ENCODE measurements at regions not wholly inside any gene's neighbourhood (a gene's known extent, or its start where the extent isn't known, plus 50 kb on each side); places are given as distances from the start of the nearest gene placed in this dataset.

DNA sequence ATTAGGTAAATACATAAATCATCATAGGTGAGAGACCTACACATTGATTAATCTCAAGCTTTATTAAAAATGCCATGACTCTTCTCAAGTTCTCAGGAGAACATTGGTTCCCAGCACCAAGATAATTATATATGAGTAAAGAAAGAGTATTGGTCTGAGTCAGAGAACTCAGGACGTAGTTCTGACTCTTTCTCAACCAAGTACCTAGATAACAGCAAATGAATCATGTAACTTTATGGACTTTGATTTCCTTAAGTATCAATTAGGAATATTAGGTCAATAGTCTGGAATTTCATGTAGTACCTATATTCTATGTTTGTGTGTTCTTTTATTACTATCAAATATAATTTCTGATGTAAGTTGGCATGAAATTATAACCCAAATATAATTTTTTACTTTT is 409.9 kb downstream of the GABRG1 start:
- TF ChIP-seq EP300 (IDR thresholded peaks at IDR 0.05; ENCODE audit: low read depth), result no peak
- no peak for TF ChIP-seq POLR2A (IDR thresholded peaks at IDR 0.05)
- no peak for TF ChIP-seq POLR2AphosphoS5 (IDR thresholded peaks at IDR 0.05)
- TF ChIP-seq, protein P1, sequence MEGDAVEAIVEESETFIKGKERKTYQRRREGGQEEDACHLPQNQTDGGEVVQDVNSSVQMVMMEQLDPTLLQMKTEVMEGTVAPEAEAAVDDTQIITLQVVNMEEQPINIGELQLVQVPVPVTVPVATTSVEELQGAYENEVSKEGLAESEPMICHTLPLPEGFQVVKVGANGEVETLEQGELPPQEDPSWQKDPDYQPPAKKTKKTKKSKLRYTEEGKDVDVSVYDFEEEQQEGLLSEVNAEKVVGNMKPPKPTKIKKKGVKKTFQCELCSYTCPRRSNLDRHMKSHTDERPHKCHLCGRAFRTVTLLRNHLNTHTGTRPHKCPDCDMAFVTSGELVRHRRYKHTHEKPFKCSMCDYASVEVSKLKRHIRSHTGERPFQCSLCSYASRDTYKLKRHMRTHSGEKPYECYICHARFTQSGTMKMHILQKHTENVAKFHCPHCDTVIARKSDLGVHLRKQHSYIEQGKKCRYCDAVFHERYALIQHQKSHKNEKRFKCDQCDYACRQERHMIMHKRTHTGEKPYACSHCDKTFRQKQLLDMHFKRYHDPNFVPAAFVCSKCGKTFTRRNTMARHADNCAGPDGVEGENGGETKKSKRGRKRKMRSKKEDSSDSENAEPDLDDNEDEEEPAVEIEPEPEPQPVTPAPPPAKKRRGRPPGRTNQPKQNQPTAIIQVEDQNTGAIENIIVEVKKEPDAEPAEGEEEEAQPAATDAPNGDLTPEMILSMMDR (IDR thresholded peaks at IDR 0.05), result no peak
- WGBS, 2 donors (ENCODE audit: low coverage in 1 of 2), result 53 to 88% methylated on average over 1 of the region's 1 CpG
- H3K27ac ChIP-seq, result no peak overlapping the region
- DNase-seq, result no peak
- no peak overlapping the region for H3K4me3 ChIP-seq
- H3K27me3 ChIP-seq, result no peaks in the 10 kb centered on the region
- in situ Hi-C loops (cut with MboI; ENCODE audit: low pct_ligation_motif_present in 1 of 4, low pct_unique_long_range_greater_than_20kb in 1 of 4, low sequenced_read_pairs in 3 of 4) (no loop called here), intact Hi-C loops (cut with DNase I; ENCODE audit: low total_unique reads) (no loop called here)
- H3K9me3 ChIP-seq, result no peaks in the 10 kb centered on the region
- no peaks in the 10 kb centered on the region for H3K4me1 ChIP-seq
- H3K36me3 ChIP-seq, result no peaks in the 10 kb centered on the region

DNA sequence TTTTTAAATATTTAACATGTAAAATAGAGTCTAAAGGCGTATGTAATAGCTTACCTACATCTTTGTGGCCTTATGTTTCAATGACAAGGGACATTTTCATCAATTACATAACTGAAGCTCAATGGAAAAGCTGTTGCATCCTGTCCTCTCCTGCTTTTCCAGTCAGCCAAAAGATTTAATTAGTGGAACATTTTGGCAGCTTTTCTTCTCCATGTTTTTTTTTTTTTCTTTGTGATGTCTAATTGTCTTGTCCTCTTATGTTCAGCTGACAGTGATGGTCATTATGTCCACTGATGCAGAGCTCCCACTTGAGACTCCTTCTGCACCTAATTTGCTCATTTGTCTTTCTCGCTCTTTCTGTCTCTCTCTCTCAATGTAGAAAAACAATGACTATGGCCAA is 422.2 kb downstream of the GABRG1 start:
- TF ChIP-seq POLR2A (IDR thresholded peaks at IDR 0.05) (no peak), EP300 (IDR thresholded peaks at IDR 0.05; ENCODE audit: low read depth) (no peak), POLR2AphosphoS5 (IDR thresholded peaks at IDR 0.05) (no peak)
- TF ChIP-seq, protein P1 (IDR thresholded peaks at IDR 0.05), result no peak
- Histone ChIP-seq H3K4me1 (no peaks in the 10 kb centered on the region), H3K4me3 (no peak overlapping the region), H3K36me3 (no peaks in the 10 kb centered on the region), H3K27me3 (no peaks in the 10 kb centered on the region), H3K9me3 (no peaks in the 10 kb centered on the region), H3K27ac (no peak overlapping the region)
- in situ Hi-C loops (cut with MboI; ENCODE audit: low pct_ligation_motif_present in 1 of 4, low pct_unique_long_range_greater_than_20kb in 1 of 4, low sequenced_read_pairs in 3 of 4) (no loop called here), intact Hi-C loops (cut with DNase I; ENCODE audit: low total_unique reads) (no loop called here)
- no peak for DNase-seq
- whole genome bisulfite sequencing, 2 donors (ENCODE audit: low coverage in 1 of 2), result 60 to 71% methylated on average over 2 of the region's 2 CpGs

DNA sequence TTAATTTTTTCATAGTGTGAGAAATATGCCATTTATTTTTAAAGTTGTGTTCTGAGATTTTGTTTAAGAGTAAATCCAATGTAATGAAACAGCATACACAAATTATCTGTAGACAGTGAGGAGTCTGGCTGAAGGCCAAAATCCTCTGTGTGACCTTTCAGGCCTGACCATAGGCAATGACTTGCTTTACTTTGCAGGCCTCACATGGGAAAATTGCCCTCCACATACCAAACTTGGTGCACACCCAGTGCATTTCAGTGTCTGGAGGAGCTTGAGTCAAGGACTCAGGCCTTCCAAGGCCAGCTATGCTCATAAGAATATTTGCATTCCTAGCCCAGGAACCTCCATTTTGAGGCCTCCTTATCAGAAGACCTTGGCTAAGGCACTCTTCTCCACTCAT is 430.1 kb downstream of the GABRG1 start:
- H3K4me3 ChIP-seq, result no peak overlapping the region
- in situ Hi-C loops (cut with MboI; ENCODE audit: low pct_ligation_motif_present in 1 of 4, low pct_unique_long_range_greater_than_20kb in 1 of 4, low sequenced_read_pairs in 3 of 4) (no loop called here), intact Hi-C loops (cut with DNase I; ENCODE audit: low total_unique reads) (no loop called here)
- no peak overlapping the region for H3K27ac ChIP-seq
- no peaks in the 10 kb centered on the region for H3K27me3 ChIP-seq
- TF ChIP-seq POLR2A (IDR thresholded peaks at IDR 0.05), result no peak
- TF ChIP-seq POLR2AphosphoS5 (IDR thresholded peaks at IDR 0.05), result no peak
- TF ChIP-seq, protein P1 (IDR thresholded peaks at IDR 0.05), result no peak
- no peak for TF ChIP-seq EP300 (IDR thresholded peaks at IDR 0.05; ENCODE audit: low read depth)
- H3K4me1 ChIP-seq, result peaks cover 0 to 2% (median 0%) of the 10 kb centered on the region in 4 donors
- no peaks in the 10 kb centered on the region for H3K36me3 ChIP-seq
- no peak for DNase-seq
- H3K9me3 ChIP-seq, result no peaks in the 10 kb centered on the region

DNA sequence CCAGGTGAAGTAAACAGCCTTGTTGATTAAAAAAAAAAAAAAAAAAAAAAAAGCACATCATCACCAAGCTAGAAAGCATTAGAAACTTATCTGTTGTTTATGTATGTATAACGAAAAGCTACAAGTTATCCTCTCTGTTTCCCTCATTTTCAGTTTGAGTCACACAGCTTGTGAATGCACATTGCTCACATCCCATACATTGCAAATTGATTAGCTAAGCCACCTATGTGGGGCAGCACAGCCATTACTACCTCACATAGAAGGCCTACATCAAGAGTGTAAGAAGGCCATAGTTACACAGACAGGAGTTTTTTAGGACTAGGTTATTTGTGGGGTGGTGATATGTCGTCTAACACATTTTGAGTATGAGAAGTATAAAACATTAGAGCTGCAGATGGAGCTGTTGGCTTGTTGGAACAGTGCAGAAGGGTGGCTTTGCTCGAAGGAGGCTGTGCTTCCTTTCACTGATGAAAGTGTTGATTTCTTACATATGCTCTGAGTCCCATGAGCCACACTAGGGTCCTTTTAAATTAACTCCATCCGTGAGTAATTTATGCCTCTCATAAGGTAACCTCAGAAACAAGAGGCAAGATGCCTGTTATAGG is 431.6 kb downstream of the GABRG1 start:
- DNase-seq, result no peak
- WGBS, 2 donors (ENCODE audit: low coverage in 1 of 2), result 50 to 62% methylated on average over 4 of the region's 4 CpGs
- H3K9me3 ChIP-seq, result no peaks in the 10 kb centered on the region
- peaks cover 0 to 2% (median 0%) of the 10 kb centered on the region in 4 donors for H3K4me1 ChIP-seq
- in situ Hi-C loops (cut with MboI; ENCODE audit: low pct_ligation_motif_present in 1 of 4, low pct_unique_long_range_greater_than_20kb in 1 of 4, low sequenced_read_pairs in 3 of 4), result no loop called here
- H3K4me3 ChIP-seq, result no peak overlapping the region
- no peaks in the 10 kb centered on the region for H3K27me3 ChIP-seq
- no peak overlapping the region for H3K27ac ChIP-seq
- TF ChIP-seq EP300 (IDR thresholded peaks at IDR 0.05; ENCODE audit: low read depth) (no peak), POLR2A (IDR thresholded peaks at IDR 0.05) (no peak), POLR2AphosphoS5 (IDR thresholded peaks at IDR 0.05) (no peak)
- TF ChIP-seq, protein P1 (IDR thresholded peaks at IDR 0.05), result no peak
- H3K36me3 ChIP-seq, result no peaks in the 10 kb centered on the region
- intact Hi-C loops (cut with DNase I; ENCODE audit: low total_unique reads), result no loop called here
